Natural killer cell (primary cell): ENCODE measurements at regions not wholly inside any gene's neighbourhood (a gene's known extent, or its start where the extent isn't known, plus 50 kb on each side); places are given as distances from the start of the nearest gene placed in this dataset.

Experiments used
- ATAC-seq, 3 donors: fragments of 150-1000 bp in 2 of 3; fragments of 200-7000 bp in 1 of 3; cut with Tn5 transposase; 1 replicate in 1 of 3; 2 replicates in 2 of 3; pipeline ENCODE4 v1.10.0; 2021; ENCODE audit warnings: mild to moderate bottlenecking in 2 of 3, moderate library complexity in 2 of 3
- DNase-seq, 2 donors: peaks; one replicate each; pipeline versions ENCODE4 v3.0.0 to v3.0.0-alpha.2; 2013 to 2021; ENCODE audit warnings: mixed read lengths in 1 of 2
- H3K27ac ChIP-seq: one replicate; pipeline ENCODE4 v1.5.1; 2013; ENCODE audit warnings: mild to moderate bottlenecking, low read length
- H3K27me3 ChIP-seq: one replicate; pipeline ENCODE4 v1.6.1; 2013; ENCODE audit warnings: low read length; ENCODE audit not compliant: control insufficient read depth, insufficient read depth
- H3K36me3 ChIP-seq: one replicate; pipeline ENCODE4 v1.6.1; 2013; ENCODE audit warnings: low read length; ENCODE audit not compliant: control insufficient read depth, insufficient read depth
- H3K4me1 ChIP-seq: one replicate; pipeline ENCODE4 v1.6.1; 2013; ENCODE audit warnings: low read length; ENCODE audit not compliant: control insufficient read depth, insufficient read depth
- H3K4me3 ChIP-seq: one replicate; pipeline ENCODE4 v1.5.1; 2013; ENCODE audit warnings: low read length
- H3K9me3 ChIP-seq: one replicate; pipeline ENCODE4 v1.6.1; 2013; ENCODE audit warnings: low read length; ENCODE audit not compliant: control insufficient read depth, insufficient read depth
- H3K27ac Mint-ChIP-seq, 2 donors: one replicate each; pipeline ENCODE4 v1.8.0; 2022; ENCODE audit warnings: mild to moderate bottlenecking in 2 of 2, mixed read lengths in 2 of 2, moderate library complexity in 1 of 2
- H3K27me3 Mint-ChIP-seq, 2 donors: one replicate each; pipeline ENCODE4 v1.8.0; 2022; ENCODE audit warnings: low read depth in 2 of 2, mixed read lengths in 2 of 2
- H3K36me3 Mint-ChIP-seq: one replicate; pipeline ENCODE4 v1.8.0; 2022; ENCODE audit warnings: mixed read lengths
- H3K4me1 Mint-ChIP-seq, 2 donors: one replicate each; pipeline ENCODE4 v1.8.0; 2022; ENCODE audit warnings: mixed read lengths in 2 of 2
- H3K4me3 Mint-ChIP-seq: one replicate; pipeline ENCODE4 v1.8.0; 2022; ENCODE audit warnings: mild to moderate bottlenecking, moderate library complexity, mixed read lengths
- H3K9me3 Mint-ChIP-seq, 2 donors: one replicate each; pipeline ENCODE4 v1.8.0; 2022; ENCODE audit warnings: mixed read lengths in 2 of 2
- WGBS: methylation state at CpG from one replicate; pipeline ENCODE4 v1.1.7; 2013; ENCODE audit warnings: missing lambda C conversion rate; ENCODE audit not compliant: insufficient coverage; 5-methylcytosine and 5-hydroxymethylcytosine counted together
- intact Hi-C: fragments of 100-400 bp; cut with micrococcal nuclease; formaldehyde crosslinking; loops from one replicate; pipeline ENCODE4 v1.14.2; 2022
- TF ChIP-seq, protein P1 (sequence below): fragments of 200-600 bp; IDR thresholded peaks from one replicate; pipeline ENCODE4 v1.8.0; 2022; ENCODE audit warnings: antibody characterized with exemption

- Histone ChIP-seq H3K4me3 (no peak overlapping the region), H3K4me1 (no peaks in the 10 kb centered on the region), H3K27ac (no peak overlapping the region), H3K9me3 (no peaks in the 10 kb centered on the region), H3K36me3 (no peaks in the 10 kb centered on the region), H3K27me3 (no peaks in the 10 kb centered on the region)
- Mint-ChIP-seq H3K36me3 (no peaks in the 10 kb centered on the region), H3K4me1 (no peaks in the 10 kb centered on the region), H3K27me3 (peaks cover 0 to 10% of the 10 kb centered on the region in 2 donors), H3K27ac (no peak overlapping the region), H3K4me3 (no peak overlapping the region), H3K9me3 (no peaks in the 10 kb centered on the region)
- no peak for ATAC-seq
- TF ChIP-seq, protein P1, sequence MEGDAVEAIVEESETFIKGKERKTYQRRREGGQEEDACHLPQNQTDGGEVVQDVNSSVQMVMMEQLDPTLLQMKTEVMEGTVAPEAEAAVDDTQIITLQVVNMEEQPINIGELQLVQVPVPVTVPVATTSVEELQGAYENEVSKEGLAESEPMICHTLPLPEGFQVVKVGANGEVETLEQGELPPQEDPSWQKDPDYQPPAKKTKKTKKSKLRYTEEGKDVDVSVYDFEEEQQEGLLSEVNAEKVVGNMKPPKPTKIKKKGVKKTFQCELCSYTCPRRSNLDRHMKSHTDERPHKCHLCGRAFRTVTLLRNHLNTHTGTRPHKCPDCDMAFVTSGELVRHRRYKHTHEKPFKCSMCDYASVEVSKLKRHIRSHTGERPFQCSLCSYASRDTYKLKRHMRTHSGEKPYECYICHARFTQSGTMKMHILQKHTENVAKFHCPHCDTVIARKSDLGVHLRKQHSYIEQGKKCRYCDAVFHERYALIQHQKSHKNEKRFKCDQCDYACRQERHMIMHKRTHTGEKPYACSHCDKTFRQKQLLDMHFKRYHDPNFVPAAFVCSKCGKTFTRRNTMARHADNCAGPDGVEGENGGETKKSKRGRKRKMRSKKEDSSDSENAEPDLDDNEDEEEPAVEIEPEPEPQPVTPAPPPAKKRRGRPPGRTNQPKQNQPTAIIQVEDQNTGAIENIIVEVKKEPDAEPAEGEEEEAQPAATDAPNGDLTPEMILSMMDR, result no peak
- DNase-seq, result no peak
- intact Hi-C loops, result no loop called here
- WGBS, result 70% methylated on average over 9 of the region's 9 CpGs
Measured at GRCh38 chr1:30446508-30446907, 276.9 kb downstream of the MATN1 start.

GRCh38 chr1:30446095-30446494 lies 277.3 kb downstream of the MATN1 start:
- Mint-ChIP-seq H3K27ac (no peak overlapping the region), H3K4me3 (no peak overlapping the region), H3K9me3 (no peaks in the 10 kb centered on the region), H3K36me3 (no peaks in the 10 kb centered on the region), H3K27me3 (peaks cover 0 to 10% of the 10 kb centered on the region in 2 donors), H3K4me1 (no peaks in the 10 kb centered on the region)
- DNase-seq, result no peak
- intact Hi-C loops, result no loop called here
- Histone ChIP-seq H3K9me3 (no peaks in the 10 kb centered on the region), H3K36me3 (no peaks in the 10 kb centered on the region), H3K4me3 (no peak overlapping the region), H3K27me3 (no peaks in the 10 kb centered on the region), H3K27ac (no peak overlapping the region), H3K4me1 (no peaks in the 10 kb centered on the region)
- no peak for ATAC-seq
- WGBS, result 70% methylated on average over 11 of the region's 11 CpGs
- TF ChIP-seq, protein P1, result no peak

DNA sequence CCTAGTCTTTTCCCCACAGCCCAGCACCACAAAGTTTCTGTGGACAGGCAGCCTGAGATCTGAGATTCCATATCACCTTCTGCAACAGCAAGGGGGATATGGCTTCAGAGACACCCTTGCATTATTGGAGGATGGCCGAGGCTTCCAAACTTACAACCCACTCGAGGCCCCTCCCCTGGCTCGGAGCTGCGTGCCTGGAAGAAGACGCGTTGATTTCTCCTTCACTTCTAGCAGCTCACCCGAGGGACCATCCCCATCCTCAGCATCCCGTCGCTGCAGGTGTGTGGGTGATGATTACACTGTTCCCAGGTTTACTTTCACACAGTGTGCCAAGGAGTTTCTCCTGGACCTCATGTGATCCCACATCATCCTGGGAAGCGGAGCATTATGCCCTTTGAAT lies 277.9 kb downstream of the MATN1 start:
- no peaks in the 10 kb centered on the region for H3K4me1 ChIP-seq
- no peak overlapping the region for H3K4me3 ChIP-seq
- Mint-ChIP-seq H3K4me1 (no peaks in the 10 kb centered on the region), H3K9me3 (no peaks in the 10 kb centered on the region), H3K4me3 (no peak overlapping the region), H3K27ac (no peak overlapping the region), H3K36me3 (no peaks in the 10 kb centered on the region), H3K27me3 (peaks cover 0 to 10% of the 10 kb centered on the region in 2 donors)
- WGBS, result 78% methylated on average over 9 of the region's 10 CpGs
- H3K27me3 ChIP-seq, result no peaks in the 10 kb centered on the region
- intact Hi-C loops, result no loop called here
- H3K9me3 ChIP-seq, result no peaks in the 10 kb centered on the region
- no peaks in the 10 kb centered on the region for H3K36me3 ChIP-seq
- DNase-seq, result no peak
- no peak overlapping the region for H3K27ac ChIP-seq
- no peak for ATAC-seq
- TF ChIP-seq, protein P1, result no peak

DNA sequence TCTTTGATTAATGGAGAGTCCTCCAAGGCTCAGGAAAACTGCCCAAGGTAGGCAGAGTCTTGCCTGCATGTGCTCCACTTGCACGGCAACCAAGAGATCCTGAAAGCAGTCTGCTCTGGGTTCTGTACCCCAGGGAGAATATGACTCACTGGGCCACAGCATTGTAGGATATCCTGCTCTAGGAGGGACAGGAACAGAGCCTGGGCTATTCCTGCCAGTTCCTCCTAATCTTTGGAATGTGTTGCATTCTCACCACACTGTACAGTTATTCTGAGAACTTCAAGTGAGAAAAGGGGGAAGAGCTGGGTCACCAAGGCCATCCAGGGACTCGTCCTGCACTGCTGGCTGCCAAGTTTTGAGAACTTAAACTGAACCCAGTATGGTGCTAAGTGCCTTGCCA lies 278.5 kb downstream of the MATN1 start:
- H3K27me3 ChIP-seq, result no peaks in the 10 kb centered on the region
- intact Hi-C loops, result no loop called here
- H3K4me3 ChIP-seq, result no peak overlapping the region
- Mint-ChIP-seq H3K27ac (no peak overlapping the region), H3K4me3 (no peak overlapping the region), H3K27me3 (peaks cover 0 to 10% of the 10 kb centered on the region in 2 donors), H3K4me1 (no peaks in the 10 kb centered on the region), H3K36me3 (no peaks in the 10 kb centered on the region), H3K9me3 (no peaks in the 10 kb centered on the region)
- no peaks in the 10 kb centered on the region for H3K4me1 ChIP-seq
- TF ChIP-seq, protein P1, result no peak
- no peaks in the 10 kb centered on the region for H3K9me3 ChIP-seq
- H3K36me3 ChIP-seq, result no peaks in the 10 kb centered on the region
- no peak for ATAC-seq
- no peak for DNase-seq
- no peak overlapping the region for H3K27ac ChIP-seq
- 66% methylated on average over 2 of the region's 2 CpGs for WGBS
